Caco-2 (cell line): ENCODE measurements at regions not wholly inside any gene's neighbourhood (a gene's known extent, or its start where the extent isn't known, plus 50 kb on each side); places are given as distances from the start of the nearest gene placed in this dataset.

Experiments used
- BruUV-seq: library from RNA; stranded (reverse); fragments of 400-500 nt; replicated peaks from 2 replicates; lab custom pipeline; 2021; lab: Mats Ljungman, UMichigan
- CTCF ChIA-PET: fragments of 300-600 bp; sonication (Branson Sonifier 250); formaldehyde crosslinking; loops from one replicate; lab custom pipeline; 2022; ENCODE audit warnings: antibody characterized with exemption; lab: Charles Lee
- POLR2A ChIA-PET: fragments of 300-600 bp; sonication (Branson Sonifier 250); formaldehyde crosslinking; loops from one replicate; lab custom pipeline; 2022; ENCODE audit warnings: antibody characterized with exemption; lab: Charles Lee
- DNase-seq, 2 experiments: peaks; one replicate each; pipeline versions ENCODE4 v3.0.0 to v3.0.0-alpha.2; 2020 to 2022
- H3K27me3 ChIP-seq: replicated peaks from 2 replicates; pipeline ENCODE4 v1.6.0; 2011; ENCODE audit warnings: low read length; ENCODE audit not compliant: control insufficient read depth, insufficient read depth
- H3K36me3 ChIP-seq: 2 replicates; pipeline ENCODE4 v1.5.1; 2011; ENCODE audit warnings: low read length; ENCODE audit not compliant: control insufficient read depth, insufficient read depth
- H3K4me1 ChIP-seq: fragments of 250-450 bp; sonication (Bioruptor Pico); 2 replicates; pipeline ENCODE4 v1.5.1; 2020; ENCODE audit warnings: mild to moderate bottlenecking
- H3K4me3 ChIP-seq: 2 replicates; pipeline ENCODE4 v1.5.1; 2011; ENCODE audit warnings: low read depth, mild to moderate bottlenecking, control low read depth, low read length
- H3K9me3 ChIP-seq: fragments of 250-450 bp; sonication (Bioruptor Pico); 2 replicates; pipeline ENCODE4 v1.5.1; 2020; ENCODE audit warnings: mild to moderate bottlenecking, moderate library complexity
- H3K27ac Mint-ChIP-seq: one replicate; pipeline ENCODE4 v1.8.0; 2022; ENCODE audit warnings: mixed read lengths; ENCODE audit not compliant: unreplicated experiment
- H3K27me3 Mint-ChIP-seq: one replicate; pipeline ENCODE4 v1.8.0; 2022; ENCODE audit warnings: mixed read lengths; ENCODE audit not compliant: insufficient read depth, unreplicated experiment
- H3K36me3 Mint-ChIP-seq: one replicate; pipeline ENCODE4 v1.8.0; 2022; ENCODE audit warnings: mild to moderate bottlenecking, mixed read lengths; ENCODE audit not compliant: insufficient read depth, unreplicated experiment
- H3K4me1 Mint-ChIP-seq: one replicate; pipeline ENCODE4 v1.8.0; 2022; ENCODE audit warnings: low read depth, mixed read lengths; ENCODE audit not compliant: unreplicated experiment
- H3K4me3 Mint-ChIP-seq: one replicate; pipeline ENCODE4 v1.8.0; 2022; ENCODE audit warnings: mild to moderate bottlenecking, moderate library complexity, mixed read lengths; ENCODE audit not compliant: unreplicated experiment
- H3K9me3 Mint-ChIP-seq: one replicate; pipeline ENCODE4 v1.8.0; 2022; ENCODE audit warnings: mixed read lengths; ENCODE audit not compliant: unreplicated experiment
- intact Hi-C: fragments of 100-400 bp; cut with micrococcal nuclease; formaldehyde crosslinking; loops from one replicate; pipeline ENCODE4 v1.10.0; 2022; ENCODE audit not compliant: unreplicated experiment
- TF ChIP-seq, protein P1 (sequence below), 2 experiments: fragments of 200-600 bp in 1 of 2; IDR thresholded peaks; 1 replicate in 1 of 2; 2 replicates in 1 of 2; pipeline versions ENCODE4 v1.5.1 to v1.8.0; 2011 to 2022; ENCODE audit warnings: antibody characterized with exemption in 1 of 2, control low read depth in 1 of 2, inconsistent platforms in 1 of 2, low read depth in 1 of 2, low read length in 1 of 2, mild to moderate bottlenecking in 1 of 2, moderate library complexity in 1 of 2; ENCODE audit not compliant: insufficient read depth in 1 of 2, severe bottlenecking in 1 of 2, unreplicated experiment in 1 of 2

DNA sequence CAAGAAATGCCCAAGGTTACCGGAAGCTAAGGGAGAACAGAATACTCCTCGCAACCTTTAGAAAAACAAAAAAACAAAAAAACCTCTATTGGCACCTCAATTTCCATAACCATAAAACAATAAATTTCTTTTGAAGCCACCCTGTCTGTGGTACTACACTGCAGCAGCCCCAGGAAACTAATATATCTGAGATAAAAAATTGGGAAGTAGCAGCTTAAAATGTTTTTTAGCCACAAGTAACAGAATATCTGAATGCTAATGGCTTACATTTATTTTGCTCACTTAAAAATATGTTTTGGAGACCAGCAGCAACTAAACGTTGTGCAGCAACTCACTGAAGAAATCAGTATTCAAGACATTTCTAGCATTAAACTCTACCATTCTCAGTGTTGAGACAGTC lies 969.6 kb downstream of the DNAH5 start:
- no peaks in the 10 kb centered on the region for H3K36me3 Mint-ChIP-seq
- no TSS peak for BruUV-seq
- no peak overlapping the region for H3K27ac Mint-ChIP-seq
- H3K27me3 Mint-ChIP-seq, result no peaks in the 10 kb centered on the region
- no peaks in the 10 kb centered on the region for H3K9me3 ChIP-seq
- H3K4me3 ChIP-seq, result no peak overlapping the region
- no peaks in the 10 kb centered on the region for H3K27me3 ChIP-seq
- H3K9me3 Mint-ChIP-seq, result no peaks in the 10 kb centered on the region
- TF ChIP-seq, protein P1, sequence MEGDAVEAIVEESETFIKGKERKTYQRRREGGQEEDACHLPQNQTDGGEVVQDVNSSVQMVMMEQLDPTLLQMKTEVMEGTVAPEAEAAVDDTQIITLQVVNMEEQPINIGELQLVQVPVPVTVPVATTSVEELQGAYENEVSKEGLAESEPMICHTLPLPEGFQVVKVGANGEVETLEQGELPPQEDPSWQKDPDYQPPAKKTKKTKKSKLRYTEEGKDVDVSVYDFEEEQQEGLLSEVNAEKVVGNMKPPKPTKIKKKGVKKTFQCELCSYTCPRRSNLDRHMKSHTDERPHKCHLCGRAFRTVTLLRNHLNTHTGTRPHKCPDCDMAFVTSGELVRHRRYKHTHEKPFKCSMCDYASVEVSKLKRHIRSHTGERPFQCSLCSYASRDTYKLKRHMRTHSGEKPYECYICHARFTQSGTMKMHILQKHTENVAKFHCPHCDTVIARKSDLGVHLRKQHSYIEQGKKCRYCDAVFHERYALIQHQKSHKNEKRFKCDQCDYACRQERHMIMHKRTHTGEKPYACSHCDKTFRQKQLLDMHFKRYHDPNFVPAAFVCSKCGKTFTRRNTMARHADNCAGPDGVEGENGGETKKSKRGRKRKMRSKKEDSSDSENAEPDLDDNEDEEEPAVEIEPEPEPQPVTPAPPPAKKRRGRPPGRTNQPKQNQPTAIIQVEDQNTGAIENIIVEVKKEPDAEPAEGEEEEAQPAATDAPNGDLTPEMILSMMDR (IDR thresholded peaks at IDR 0.05; ENCODE audit: insufficient read depth in 1 of 2, low read depth in 1 of 2, low read length in 1 of 2, severe bottlenecking in 1 of 2, unreplicated experiment in 1 of 2), result no peak
- no peaks in the 10 kb centered on the region for H3K4me1 ChIP-seq
- no peaks in the 10 kb centered on the region for H3K4me1 Mint-ChIP-seq
- no peak overlapping the region for H3K4me3 Mint-ChIP-seq
- H3K36me3 ChIP-seq, result no peaks in the 10 kb centered on the region
- CTCF ChIA-PET, result no interaction called here
- intact Hi-C loops, result no loop called here
- POLR2A ChIA-PET, result no interaction called here
- no peak for DNase-seq

DNA sequence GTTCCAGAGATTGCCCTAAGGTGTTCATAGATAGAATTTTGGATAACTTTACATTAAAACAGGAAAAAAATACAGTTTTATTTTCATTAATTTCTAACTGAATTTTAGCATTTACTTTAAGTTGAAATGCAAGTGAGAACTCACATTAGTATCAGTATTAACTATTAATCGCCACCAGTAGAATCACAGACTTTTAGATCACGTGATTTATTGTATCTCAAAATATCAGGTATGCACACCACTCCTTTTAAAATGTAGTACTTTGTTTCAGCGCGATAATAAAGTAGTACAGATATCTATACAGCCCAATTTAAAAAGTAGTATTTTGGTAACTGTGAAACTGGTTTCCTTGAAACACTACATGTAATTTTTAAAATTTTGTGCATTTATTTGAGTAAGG lies 978.7 kb downstream of the DNAH5 start:
- Mint-ChIP-seq H3K9me3 (no peaks in the 10 kb centered on the region), H3K4me3 (no peak overlapping the region), H3K27me3 (no peaks in the 10 kb centered on the region), H3K36me3 (no peaks in the 10 kb centered on the region), H3K4me1 (no peaks in the 10 kb centered on the region), H3K27ac (no peak overlapping the region)
- POLR2A ChIA-PET, result no interaction called here
- intact Hi-C loops, result no loop called here
- CTCF ChIA-PET, result no interaction called here
- DNase-seq, result no peak
- H3K36me3 ChIP-seq, result no peaks in the 10 kb centered on the region
- TF ChIP-seq, protein P1 (IDR thresholded peaks at IDR 0.05; ENCODE audit: insufficient read depth in 1 of 2, low read depth in 1 of 2, low read length in 1 of 2, severe bottlenecking in 1 of 2, unreplicated experiment in 1 of 2), result no peak
- H3K4me1 ChIP-seq, result no peaks in the 10 kb centered on the region
- no TSS peak for BruUV-seq
- H3K4me3 ChIP-seq, result no peak overlapping the region
- H3K9me3 ChIP-seq, result no peaks in the 10 kb centered on the region
- no peaks in the 10 kb centered on the region for H3K27me3 ChIP-seq

DNA sequence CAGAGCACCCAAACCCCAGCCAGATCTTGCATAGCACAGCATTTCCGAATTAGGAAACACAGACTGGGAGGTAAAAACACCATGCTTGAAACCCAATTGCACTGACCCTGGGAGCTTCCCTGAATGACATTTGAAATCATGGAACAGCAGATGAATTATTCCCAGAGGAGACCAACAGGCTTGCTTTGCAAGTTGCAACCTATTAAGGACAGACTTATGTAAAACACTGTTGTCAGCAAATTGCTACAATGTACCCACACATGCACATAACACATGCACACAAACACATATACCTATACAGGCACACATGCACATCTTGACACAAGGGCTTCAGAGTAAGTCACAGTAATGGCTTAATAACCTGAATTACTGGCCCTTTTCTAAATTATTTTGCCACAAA lies 984.8 kb downstream of the DNAH5 start:
- Histone ChIP-seq H3K36me3 (no peaks in the 10 kb centered on the region), H3K4me1 (no peaks in the 10 kb centered on the region), H3K4me3 (no peak overlapping the region), H3K27me3 (no peaks in the 10 kb centered on the region), H3K9me3 (no peaks in the 10 kb centered on the region)
- no peaks in the 10 kb centered on the region for H3K9me3 Mint-ChIP-seq
- no peak for DNase-seq
- H3K27ac Mint-ChIP-seq, result no peak overlapping the region
- POLR2A ChIA-PET, result no interaction called here
- no peaks in the 10 kb centered on the region for H3K4me1 Mint-ChIP-seq
- intact Hi-C loops, result no loop called here
- TF ChIP-seq, protein P1 (IDR thresholded peaks at IDR 0.05; ENCODE audit: insufficient read depth in 1 of 2, low read depth in 1 of 2, low read length in 1 of 2, severe bottlenecking in 1 of 2, unreplicated experiment in 1 of 2), result no peak
- no peaks in the 10 kb centered on the region for H3K36me3 Mint-ChIP-seq
- no TSS peak for BruUV-seq
- no peak overlapping the region for H3K4me3 Mint-ChIP-seq
- CTCF ChIA-PET, result no interaction called here
- H3K27me3 Mint-ChIP-seq, result no peaks in the 10 kb centered on the region
